HEK293T (cell line): ENCODE measurements at regions not wholly inside any gene's neighbourhood (a gene's known extent, or its start where the extent isn't known, plus 50 kb on each side); places are given as distances from the start of the nearest gene placed in this dataset.

Experiments used
- BHLHE40 ChIP-seq: fragments of 450-650 bp; IDR thresholded peaks from 2 replicates; pipeline ENCODE4 v1.6.1; 2016; ENCODE audit warnings: mild to moderate bottlenecking, moderate library complexity, borderline replicate concordance
- ELF4 ChIP-seq: fragments of 450-650 bp; IDR thresholded peaks from 2 replicates; pipeline ENCODE4 v1.6.1; 2017; ENCODE audit warnings: antibody characterized with exemption
- FOXK2 ChIP-seq: fragments of 450-650 bp; IDR thresholded peaks from 2 replicates; pipeline ENCODE4 v1.6.1; 2016; ENCODE audit warnings: mild to moderate bottlenecking
- FOXM1 ChIP-seq: fragments of 450-650 bp; IDR thresholded peaks from 2 replicates; pipeline ENCODE4 v1.6.1; 2017; ENCODE audit warnings: mild to moderate bottlenecking, borderline replicate concordance
- HDGF ChIP-seq: fragments of 450-650 bp; IDR thresholded peaks from 2 replicates; pipeline ENCODE4 v1.6.1; 2017; ENCODE audit warnings: antibody characterized with exemption, borderline replicate concordance
- LEF1 ChIP-seq: fragments of 450-650 bp; IDR thresholded peaks from 2 replicates; pipeline ENCODE4 v1.6.1; 2017; ENCODE audit warnings: mild to moderate bottlenecking, borderline replicate concordance
- SP1 ChIP-seq: fragments of 450-650 bp; IDR thresholded peaks from 2 replicates; pipeline ENCODE4 v1.6.1; 2017
- TARDBP ChIP-seq: fragments of 450-650 bp; IDR thresholded peaks from 2 replicates; pipeline ENCODE4 v1.6.1; 2016
- ZNF384 ChIP-seq: fragments of 450-650 bp; IDR thresholded peaks from 2 replicates; pipeline ENCODE4 v1.6.1; 2016
- TF ChIP-seq, protein P1 (sequence below): fragments of 450-650 bp; IDR thresholded peaks from 2 replicates; pipeline ENCODE4 v1.6.1; 2016

DNA sequence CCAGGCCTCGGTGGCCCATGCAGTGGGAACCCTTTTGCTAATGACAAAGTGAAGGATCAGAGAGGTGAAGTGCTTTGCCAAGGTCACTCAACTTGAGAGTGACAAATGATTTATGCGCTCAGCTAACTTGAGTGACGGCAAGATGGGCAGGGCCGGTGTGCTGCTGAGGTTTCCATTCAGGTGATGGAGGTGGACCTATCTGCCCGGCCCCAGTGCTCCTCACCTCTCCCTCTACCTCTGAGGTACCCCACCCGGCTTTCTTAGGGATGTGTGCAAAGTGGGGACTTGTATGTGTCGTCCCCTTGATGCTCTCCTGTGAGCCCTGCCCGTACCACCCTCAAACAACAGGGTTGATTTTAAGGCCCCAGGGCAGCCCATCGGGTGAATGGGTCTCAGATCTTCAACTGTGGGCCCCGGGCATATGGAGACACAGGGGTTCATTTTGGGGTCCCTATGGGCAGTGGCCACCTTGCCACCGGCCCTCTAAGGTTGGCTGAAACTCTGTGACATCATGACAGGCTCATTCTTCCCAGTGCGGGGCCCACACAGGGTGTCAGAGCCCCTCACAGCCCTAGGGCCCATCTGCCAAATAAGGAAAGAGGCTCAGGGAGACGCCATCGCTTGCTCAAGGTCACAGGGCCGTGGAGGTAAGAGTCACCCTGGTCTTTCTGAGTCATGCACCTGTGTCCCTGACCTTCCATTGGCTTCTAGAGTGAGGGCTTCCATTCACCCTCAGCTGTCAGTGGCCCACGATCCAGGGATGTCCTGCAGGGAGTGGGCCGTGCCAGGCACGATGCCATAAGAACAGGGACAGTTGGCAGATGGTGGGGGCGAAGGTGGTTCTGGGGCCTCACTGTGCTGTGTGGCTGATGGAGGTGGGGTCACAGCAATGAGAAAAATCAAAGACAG is 170.6 kb upstream of the MVB12B start:
- TF ChIP-seq FOXK2 (no peak), ZNF384 (no peak), TARDBP (no peak), FOXM1 (no peak), ELF4 (no peak), SP1 (no peak), BHLHE40 (no peak), LEF1 (no peak), HDGF (no peak)
- TF ChIP-seq, protein P1, sequence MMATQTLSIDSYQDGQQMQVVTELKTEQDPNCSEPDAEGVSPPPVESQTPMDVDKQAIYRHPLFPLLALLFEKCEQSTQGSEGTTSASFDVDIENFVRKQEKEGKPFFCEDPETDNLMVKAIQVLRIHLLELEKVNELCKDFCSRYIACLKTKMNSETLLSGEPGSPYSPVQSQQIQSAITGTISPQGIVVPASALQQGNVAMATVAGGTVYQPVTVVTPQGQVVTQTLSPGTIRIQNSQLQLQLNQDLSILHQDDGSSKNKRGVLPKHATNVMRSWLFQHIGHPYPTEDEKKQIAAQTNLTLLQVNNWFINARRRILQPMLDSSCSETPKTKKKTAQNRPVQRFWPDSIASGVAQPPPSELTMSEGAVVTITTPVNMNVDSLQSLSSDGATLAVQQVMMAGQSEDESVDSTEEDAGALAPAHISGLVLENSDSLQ, result peak; percentile 33; the same call in 1 of the 2 replicates
